ENCODE measurements at regions not wholly inside any gene's neighbourhood (a gene's known extent, or its start where the extent isn't known, plus 50 kb on each side); places are given as distances from the start of the nearest gene placed in this dataset.

- H3K36me3 Mint-ChIP-seq (ENCODE audit: insufficient read depth) = no peaks in the 10 kb centered on the region
- no peak for TF ChIP-seq CTCF (IDR thresholded peaks at IDR 0.05; ENCODE audit: unreplicated experiment)
- DNase-seq (ENCODE audit: low spot score, unreplicated experiment) = no peak
- no peak overlapping the region for H3K27ac Mint-ChIP-seq
- no peaks in the 10 kb centered on the region for H3K4me1 Mint-ChIP-seq (ENCODE audit: low read depth)
- H3K27me3 Mint-ChIP-seq = no peaks in the 10 kb centered on the region
- H3K4me3 Mint-ChIP-seq (ENCODE audit: low read depth) = no peak overlapping the region
- H3K9me3 Mint-ChIP-seq (ENCODE audit: low read depth) = peaks cover 12% of the 10 kb centered on the region
Measured at GRCh38 chr13:53839461-53839860, 810.8 kb downstream of the OLFM4 start.

- DNase-seq (ENCODE audit: low spot score, unreplicated experiment) = no peak
- Mint-ChIP-seq H3K4me3 (ENCODE audit: low read depth) (no peak overlapping the region), H3K9me3 (ENCODE audit: low read depth) (peaks cover 3% of the 10 kb centered on the region), H3K27ac (no peak overlapping the region), H3K36me3 (ENCODE audit: insufficient read depth) (no peaks in the 10 kb centered on the region), H3K4me1 (ENCODE audit: low read depth) (no peaks in the 10 kb centered on the region), H3K27me3 (no peaks in the 10 kb centered on the region)
- TF ChIP-seq CTCF (IDR thresholded peaks at IDR 0.05; ENCODE audit: unreplicated experiment) = no peak
Measured at GRCh38 chr13:53844473-53845146, 816.0 kb downstream of the OLFM4 start.

GRCh38 chr13:53847502-53847901, 818.9 kb downstream of the OLFM4 start:
- DNase-seq (ENCODE audit: low spot score, unreplicated experiment) = no peak
- no peaks in the 10 kb centered on the region for H3K4me1 Mint-ChIP-seq (ENCODE audit: low read depth)

GRCh38 chr13:53848366-53848961, 819.9 kb downstream of the OLFM4 start:
- H3K27ac Mint-ChIP-seq = no peak overlapping the region
- no peaks in the 10 kb centered on the region for H3K9me3 Mint-ChIP-seq (ENCODE audit: low read depth)
- no peaks in the 10 kb centered on the region for H3K4me1 Mint-ChIP-seq (ENCODE audit: low read depth)
- H3K27me3 Mint-ChIP-seq = no peaks in the 10 kb centered on the region
- no peak for DNase-seq (ENCODE audit: low spot score, unreplicated experiment)
- H3K4me3 Mint-ChIP-seq (ENCODE audit: low read depth) = no peak overlapping the region
- no peak for TF ChIP-seq CTCF (IDR thresholded peaks at IDR 0.05; ENCODE audit: unreplicated experiment)
- H3K36me3 Mint-ChIP-seq (ENCODE audit: insufficient read depth) = no peaks in the 10 kb centered on the region

More at GRCh38 chr13:53847502-53847901, 818.9 kb downstream of the OLFM4 start:
- Mint-ChIP-seq H3K4me3 (ENCODE audit: low read depth) (no peak overlapping the region), H3K9me3 (ENCODE audit: low read depth) (no peaks in the 10 kb centered on the region), H3K27me3 (no peaks in the 10 kb centered on the region), H3K36me3 (ENCODE audit: insufficient read depth) (no peaks in the 10 kb centered on the region), H3K27ac (no peak overlapping the region)
- TF ChIP-seq CTCF (IDR thresholded peaks at IDR 0.05; ENCODE audit: unreplicated experiment) = no peak

- no peak overlapping the region for H3K27ac Mint-ChIP-seq
- no peak overlapping the region for H3K4me3 Mint-ChIP-seq (ENCODE audit: low read depth)
- no peaks in the 10 kb centered on the region for H3K4me1 Mint-ChIP-seq (ENCODE audit: low read depth)
- DNase-seq (ENCODE audit: low spot score, unreplicated experiment) = no peak
- no peaks in the 10 kb centered on the region for H3K9me3 Mint-ChIP-seq (ENCODE audit: low read depth)
- TF ChIP-seq CTCF (IDR thresholded peaks at IDR 0.05; ENCODE audit: unreplicated experiment) = no peak
- no peaks in the 10 kb centered on the region for H3K27me3 Mint-ChIP-seq
- H3K36me3 Mint-ChIP-seq (ENCODE audit: insufficient read depth) = no peaks in the 10 kb centered on the region
Measured at GRCh38 chr13:53854321-53854720, 825.7 kb downstream of the OLFM4 start.
